ENCODE measurements at regions not wholly inside any gene's neighbourhood (a gene's known extent, or its start where the extent isn't known, plus 50 kb on each side); places are given as distances from the start of the nearest gene placed in this dataset.
A peak's percentile ranks its signal among the peaks of the same experiment; 100 is the strongest.

DNA sequence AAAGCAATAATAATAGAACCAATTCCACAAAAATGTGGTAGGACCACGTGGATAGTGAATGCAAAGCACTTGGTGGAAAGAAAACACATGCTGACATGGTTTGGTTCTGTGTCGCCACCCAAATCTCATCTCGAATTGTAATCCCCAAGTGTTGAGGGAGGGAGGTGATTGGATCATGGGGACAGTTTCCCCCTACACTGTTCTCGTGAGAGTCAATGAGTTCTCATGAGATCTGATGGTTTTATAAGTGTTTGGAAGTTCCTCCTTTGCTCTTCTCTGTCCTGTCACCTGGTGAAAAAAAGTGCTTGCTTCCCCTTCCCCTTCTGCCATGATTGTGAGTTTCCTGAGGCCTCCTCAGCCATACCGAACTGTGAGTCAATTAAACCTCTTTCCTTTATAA, 421.9 kb upstream of the CADM1 start:
- Mint-ChIP-seq H3K27me3 (peaks cover 25% of the 10 kb centered on the region), H3K27ac (no peak overlapping the region), H3K4me1 (ENCODE audit: low read depth) (peaks cover 15% of the 10 kb centered on the region), H3K9me3 (peaks cover 8% of the 10 kb centered on the region), H3K36me3 (ENCODE audit: low read depth) (no peaks in the 10 kb centered on the region), H3K4me3 (no peak overlapping the region)
- DNase-seq: no peak

DNA sequence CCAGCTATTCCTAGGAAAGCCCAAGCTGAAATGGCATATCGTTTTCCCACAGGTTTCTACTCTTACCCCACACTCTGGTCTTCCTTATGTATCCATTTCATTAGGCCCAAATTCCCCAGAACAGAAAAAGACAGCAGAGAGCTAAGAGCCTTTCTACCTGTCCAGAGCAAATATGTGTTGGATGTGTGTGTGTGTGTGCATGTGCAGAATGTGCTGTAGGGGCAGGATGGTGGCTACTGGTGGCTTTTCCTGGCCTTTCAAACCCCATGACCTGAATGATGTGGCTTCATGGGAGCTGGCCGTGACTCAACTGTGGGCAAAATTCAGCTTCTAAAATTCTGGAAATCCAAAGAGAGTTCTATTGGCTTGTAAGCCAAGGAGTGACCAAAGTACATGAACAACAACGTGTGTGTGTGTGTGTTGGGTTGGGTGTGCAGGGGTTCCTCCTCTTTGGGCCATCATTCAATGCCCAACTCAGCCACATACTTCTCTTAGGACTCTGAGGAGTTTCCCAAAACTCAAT, 421.4 kb upstream of the CADM1 start:
- peaks cover 15% of the 10 kb centered on the region for H3K4me1 Mint-ChIP-seq (ENCODE audit: low read depth)
- peak overlapping the region; percentile 84 for H3K27ac Mint-ChIP-seq
- no peak for DNase-seq
- no peaks in the 10 kb centered on the region for H3K36me3 Mint-ChIP-seq (ENCODE audit: low read depth)
- peaks cover 8% of the 10 kb centered on the region for H3K9me3 Mint-ChIP-seq
- H3K4me3 Mint-ChIP-seq: no peak overlapping the region
- H3K27me3 Mint-ChIP-seq: peaks cover 25% of the 10 kb centered on the region

GRCh38 chr11:115924744-115925567, 420.7 kb upstream of the CADM1 start:
- Mint-ChIP-seq H3K36me3 (ENCODE audit: low read depth) (no peaks in the 10 kb centered on the region), H3K9me3 (peaks cover 8% of the 10 kb centered on the region), H3K4me1 (ENCODE audit: low read depth) (peaks cover 19% of the 10 kb centered on the region), H3K27ac (peak overlapping the region; percentile 84), H3K27me3 (peaks cover 25% of the 10 kb centered on the region), H3K4me3 (no peak overlapping the region)
- DNase-seq: no peak

DNA sequence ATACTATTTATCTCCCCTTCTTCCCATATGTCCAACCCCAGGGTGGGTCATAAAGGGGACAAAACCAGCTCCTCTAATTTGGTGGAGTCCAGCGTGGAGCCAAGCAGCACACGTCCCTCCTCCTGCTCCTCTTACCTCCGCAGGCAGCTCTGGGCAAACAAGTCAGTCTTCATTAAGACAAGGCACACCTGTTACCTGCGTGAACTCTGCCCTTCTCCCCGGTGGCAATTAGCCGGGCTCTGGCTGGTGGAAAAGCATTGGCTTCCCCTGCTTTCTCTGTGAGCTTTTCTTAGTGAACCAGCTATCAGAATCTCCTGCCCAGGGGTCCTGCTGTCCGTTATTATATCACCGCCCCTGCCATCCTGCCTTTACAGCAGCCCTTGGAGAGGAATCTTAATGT, 418.7 kb upstream of the CADM1 start:
- no peak overlapping the region for H3K27ac Mint-ChIP-seq

GRCh38 chr11:115921986-115922385, 417.8 kb upstream of the CADM1 start:
- Mint-ChIP-seq H3K4me3 (no peak overlapping the region), H3K4me1 (ENCODE audit: low read depth) (peaks cover 31% of the 10 kb centered on the region), H3K27ac (no peak overlapping the region), H3K27me3 (peaks cover 21% of the 10 kb centered on the region), H3K36me3 (ENCODE audit: low read depth) (no peaks in the 10 kb centered on the region), H3K9me3 (peaks cover 8% of the 10 kb centered on the region)
- no peak for DNase-seq

More for the DNA sequence above, 418.7 kb upstream of the CADM1 start:
- no peaks in the 10 kb centered on the region for H3K36me3 Mint-ChIP-seq (ENCODE audit: low read depth)
- H3K4me3 Mint-ChIP-seq: no peak overlapping the region
- peaks cover 8% of the 10 kb centered on the region for H3K9me3 Mint-ChIP-seq
- peaks cover 28% of the 10 kb centered on the region for H3K27me3 Mint-ChIP-seq
- H3K4me1 Mint-ChIP-seq (ENCODE audit: low read depth): peaks cover 31% of the 10 kb centered on the region
- no peak for DNase-seq

DNA sequence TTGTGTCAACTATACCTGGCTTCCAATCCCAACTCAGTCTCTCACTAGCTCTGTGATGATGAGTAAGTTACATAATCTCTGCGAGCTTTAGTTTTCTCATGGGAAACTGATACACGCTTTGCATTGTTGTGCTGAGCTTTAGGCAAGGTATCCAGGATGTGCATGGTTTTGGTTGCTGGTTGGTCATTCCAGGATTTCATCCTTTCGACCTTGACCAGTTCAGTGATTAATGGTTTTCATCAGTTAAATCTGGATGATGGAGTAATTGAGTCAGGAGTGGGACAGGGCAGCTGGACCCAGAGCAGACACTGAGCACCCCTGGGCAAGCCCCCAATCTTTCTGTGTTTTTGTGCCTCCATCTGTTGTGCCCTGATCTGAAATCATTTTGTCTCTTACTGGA, 417.3 kb upstream of the CADM1 start:
- H3K4me3 Mint-ChIP-seq: no peak overlapping the region
- H3K27me3 Mint-ChIP-seq: peaks cover 20% of the 10 kb centered on the region
- DNase-seq: no peak
- no peaks in the 10 kb centered on the region for H3K36me3 Mint-ChIP-seq (ENCODE audit: low read depth)
- H3K9me3 Mint-ChIP-seq: peaks cover 8% of the 10 kb centered on the region
- peaks cover 31% of the 10 kb centered on the region for H3K4me1 Mint-ChIP-seq (ENCODE audit: low read depth)
- H3K27ac Mint-ChIP-seq: no peak overlapping the region

DNA sequence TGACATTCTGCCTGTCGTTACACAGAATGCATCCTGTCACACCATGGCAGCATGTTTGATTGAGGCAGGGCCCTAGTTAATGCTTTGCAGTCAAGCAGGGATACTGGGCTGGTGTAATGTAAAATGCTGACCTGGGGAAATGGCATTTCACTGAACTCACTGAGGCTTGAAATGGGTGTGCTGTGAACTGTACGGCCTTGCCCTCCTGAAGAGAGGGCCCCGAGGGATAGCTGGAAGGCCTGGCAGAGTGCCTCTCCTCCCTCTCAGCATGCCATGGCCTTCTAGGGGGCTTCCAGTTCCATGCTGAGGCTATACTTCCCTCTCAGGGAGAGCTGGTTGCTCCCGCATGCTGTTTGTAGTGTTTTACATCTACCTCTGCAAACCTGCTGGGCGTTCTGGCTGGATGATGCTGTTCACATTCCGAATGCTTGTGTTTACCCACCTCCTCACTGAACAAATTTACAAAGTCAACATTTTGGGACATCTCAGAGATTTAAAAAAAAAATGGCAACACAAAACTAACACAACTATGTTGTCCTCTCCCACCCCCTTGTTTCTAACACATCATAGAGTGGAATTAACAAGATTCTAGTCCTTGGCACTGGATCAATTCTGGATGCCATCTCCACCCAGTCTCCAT, 416.7 kb upstream of the CADM1 start:
- H3K27ac Mint-ChIP-seq: no peak overlapping the region
- peaks cover 3% of the 10 kb centered on the region for H3K9me3 Mint-ChIP-seq
- no peaks in the 10 kb centered on the region for H3K36me3 Mint-ChIP-seq (ENCODE audit: low read depth)
- no peak for DNase-seq
- peaks cover 17% of the 10 kb centered on the region for H3K27me3 Mint-ChIP-seq
- H3K4me1 Mint-ChIP-seq (ENCODE audit: low read depth): peaks cover 27% of the 10 kb centered on the region
- H3K4me3 Mint-ChIP-seq: no peak overlapping the region

DNA sequence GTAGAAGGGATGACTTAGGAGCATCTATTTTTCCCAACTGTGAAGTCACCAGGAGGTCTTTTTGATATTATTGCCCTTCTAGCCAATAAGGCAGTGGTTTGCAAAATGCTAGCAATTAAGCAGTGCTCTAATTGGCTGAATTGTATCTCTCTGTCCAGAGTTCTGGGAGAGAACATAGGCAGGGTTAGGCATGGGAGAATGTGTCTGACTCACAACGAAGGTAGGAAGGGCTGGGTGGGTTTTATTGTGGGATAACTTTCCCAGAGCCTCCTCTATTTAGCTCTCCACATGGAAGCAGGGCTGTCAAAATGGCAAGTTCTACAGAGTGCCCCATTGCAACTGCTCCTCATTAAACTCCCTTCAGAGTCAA, 415.9 kb upstream of the CADM1 start:
- no peak for DNase-seq
- H3K27ac Mint-ChIP-seq: no peak overlapping the region
- H3K4me1 Mint-ChIP-seq (ENCODE audit: low read depth): peaks cover 20% of the 10 kb centered on the region
- no peaks in the 10 kb centered on the region for H3K36me3 Mint-ChIP-seq (ENCODE audit: low read depth)
- H3K9me3 Mint-ChIP-seq: peaks cover 3% of the 10 kb centered on the region
- no peak overlapping the region for H3K4me3 Mint-ChIP-seq
- H3K27me3 Mint-ChIP-seq: peaks cover 17% of the 10 kb centered on the region

DNA sequence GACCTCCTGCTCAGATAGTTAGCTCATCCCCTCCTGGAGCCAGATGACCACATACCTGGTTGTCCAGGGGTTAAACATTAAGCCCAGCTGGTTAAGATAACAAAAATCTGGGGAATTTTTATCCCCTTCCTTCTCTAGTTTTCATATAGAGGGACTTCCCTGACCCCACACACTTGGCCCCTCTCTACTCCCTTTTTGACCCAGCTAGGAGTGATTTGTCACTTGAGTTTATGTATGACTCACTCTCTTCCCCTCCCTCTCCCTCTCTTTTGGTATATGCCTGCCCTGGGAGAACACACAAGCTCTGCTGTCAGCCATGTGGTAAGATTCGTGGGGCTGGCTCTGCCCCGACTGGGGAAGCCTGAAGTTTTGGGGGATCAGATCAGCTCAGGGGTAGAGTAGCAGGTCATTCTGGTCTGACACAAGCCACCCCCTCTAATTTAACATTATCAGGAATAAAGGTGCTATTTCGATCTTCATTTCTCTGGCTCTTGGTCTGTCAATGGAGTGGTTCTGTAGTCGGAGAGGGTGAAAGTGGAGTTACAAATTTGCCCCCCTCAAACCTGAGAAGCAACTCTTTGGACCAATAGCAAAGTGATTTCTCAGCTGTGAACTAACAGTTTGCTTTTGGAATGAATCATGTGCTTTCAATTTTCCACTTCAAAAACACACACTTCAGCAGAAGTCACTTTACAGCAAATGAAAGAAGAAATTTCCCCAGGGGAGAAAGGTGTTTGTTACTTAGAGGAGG, 415.3 kb upstream of the CADM1 start:
- Mint-ChIP-seq H3K4me3 (peak overlapping the region; percentile 2), H3K4me1 (ENCODE audit: low read depth) (peaks cover 16% of the 10 kb centered on the region), H3K27me3 (peaks cover 17% of the 10 kb centered on the region), H3K9me3 (peaks cover 3% of the 10 kb centered on the region), H3K27ac (peak overlapping the region; percentile 83), H3K36me3 (ENCODE audit: low read depth) (no peaks in the 10 kb centered on the region)
- no peak for DNase-seq

DNA sequence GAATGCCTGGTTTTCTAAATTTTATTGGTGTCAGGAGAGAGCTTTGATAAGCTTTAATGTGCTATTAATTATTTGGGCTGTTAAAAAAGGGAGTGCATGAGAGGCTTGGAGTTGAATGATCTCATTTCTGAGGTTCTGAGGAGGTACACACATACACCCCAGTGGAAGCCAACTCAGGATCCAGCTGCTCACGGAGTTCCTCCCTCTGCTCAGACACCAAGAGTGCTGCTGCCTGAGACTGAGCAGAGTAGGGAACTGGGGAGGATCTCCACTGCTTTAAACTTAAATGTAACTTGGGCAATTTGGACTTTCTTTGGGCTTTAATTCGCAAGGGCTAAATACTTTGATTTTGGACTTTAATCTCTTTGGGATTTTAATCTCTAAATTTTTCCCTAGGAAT, 414.4 kb upstream of the CADM1 start:
- Mint-ChIP-seq H3K4me3 (no peak overlapping the region), H3K27ac (no peak overlapping the region), H3K9me3 (peaks cover 1% of the 10 kb centered on the region), H3K27me3 (peaks cover 16% of the 10 kb centered on the region), H3K4me1 (ENCODE audit: low read depth) (peaks cover 16% of the 10 kb centered on the region), H3K36me3 (ENCODE audit: low read depth) (no peaks in the 10 kb centered on the region)
- DNase-seq: no peak

DNA sequence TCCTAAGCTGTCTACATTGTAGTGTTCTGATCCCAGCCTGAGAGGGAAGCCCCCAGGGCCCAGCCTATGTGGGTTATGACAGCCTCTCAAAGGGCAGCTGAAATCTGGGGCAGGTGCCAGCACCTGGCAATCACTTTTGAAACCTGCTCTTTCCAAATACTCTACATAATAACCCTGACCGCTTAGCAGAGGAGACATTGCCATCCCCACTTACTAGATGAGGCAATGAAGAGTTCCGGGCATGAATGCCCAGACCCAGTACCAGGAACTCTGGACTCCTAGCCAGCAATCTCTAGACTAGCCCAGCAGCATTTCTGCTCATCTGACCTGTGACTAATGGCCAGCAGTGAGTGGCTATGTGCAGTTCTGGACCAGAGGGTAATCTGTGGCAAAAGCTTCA, 412.4 kb upstream of the CADM1 start:
- no peak overlapping the region for H3K27ac Mint-ChIP-seq
- peaks cover 7% of the 10 kb centered on the region for H3K27me3 Mint-ChIP-seq
- no peaks in the 10 kb centered on the region for H3K36me3 Mint-ChIP-seq (ENCODE audit: low read depth)
- DNase-seq: no peak
- H3K9me3 Mint-ChIP-seq: no peaks in the 10 kb centered on the region
- H3K4me1 Mint-ChIP-seq (ENCODE audit: low read depth): peaks cover 16% of the 10 kb centered on the region
- no peak overlapping the region for H3K4me3 Mint-ChIP-seq

DNA sequence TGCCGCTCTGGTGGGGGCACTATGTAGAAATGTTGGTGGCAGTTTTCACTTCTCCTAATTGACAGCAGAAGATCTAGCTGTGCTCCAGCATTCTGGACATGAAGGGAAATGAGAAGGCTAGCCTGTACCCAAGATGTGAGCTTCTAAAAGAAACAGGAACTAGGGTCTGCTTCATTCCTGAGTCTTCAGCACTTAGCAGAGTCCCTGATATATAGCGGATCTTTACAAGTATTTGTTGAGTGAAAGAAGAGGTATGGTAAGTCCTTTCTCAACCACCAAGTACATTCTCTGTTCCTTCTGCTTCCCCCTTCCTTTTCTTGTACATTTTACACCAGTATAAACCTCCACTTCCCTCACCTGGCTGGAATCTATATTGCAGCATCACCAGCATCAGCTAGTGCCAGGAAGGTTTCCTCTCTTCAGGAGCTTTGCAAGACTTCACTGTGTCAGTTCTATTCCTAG, 408.3 kb upstream of the CADM1 start:
- no peak overlapping the region for H3K27ac Mint-ChIP-seq
- DNase-seq: no peak
- no peaks in the 10 kb centered on the region for H3K4me1 Mint-ChIP-seq (ENCODE audit: low read depth)
- H3K4me3 Mint-ChIP-seq: no peak overlapping the region
- H3K36me3 Mint-ChIP-seq (ENCODE audit: low read depth): no peaks in the 10 kb centered on the region
- no peaks in the 10 kb centered on the region for H3K9me3 Mint-ChIP-seq
- H3K27me3 Mint-ChIP-seq: peaks cover 5% of the 10 kb centered on the region

GRCh38 chr11:115911613-115912346, 407.6 kb upstream of the CADM1 start:
- Mint-ChIP-seq H3K4me3 (no peak overlapping the region), H3K9me3 (no peaks in the 10 kb centered on the region), H3K27me3 (peaks cover 5% of the 10 kb centered on the region), H3K4me1 (ENCODE audit: low read depth) (no peaks in the 10 kb centered on the region), H3K27ac (no peak overlapping the region), H3K36me3 (ENCODE audit: low read depth) (no peaks in the 10 kb centered on the region)
- no peak for DNase-seq

- H3K9me3 Mint-ChIP-seq: no peaks in the 10 kb centered on the region
- H3K4me3 Mint-ChIP-seq: no peak overlapping the region
- no peak overlapping the region for H3K27ac Mint-ChIP-seq
- H3K4me1 Mint-ChIP-seq (ENCODE audit: low read depth): no peaks in the 10 kb centered on the region
- H3K36me3 Mint-ChIP-seq (ENCODE audit: low read depth): no peaks in the 10 kb centered on the region
- no peak for DNase-seq
- H3K27me3 Mint-ChIP-seq: peaks cover 5% of the 10 kb centered on the region
These were observed 406.2 kb upstream of the CADM1 start for GRCh38 chr11:115910379-115910778.

Data from activated T-cell treated with anti-CD3 and anti-CD28 coated beads, Interleukin-2, amount 50 U/mL, for 24 hours (primary cell).